PFSK-1 (cell line): ENCODE measurements at regions not wholly inside any gene's neighbourhood (a gene's known extent, or its start where the extent isn't known, plus 50 kb on each side); places are given as distances from the start of the nearest gene placed in this dataset.

Experiments used
- POLR2AphosphoS5 ChIP-seq: IDR thresholded peaks from 2 replicates; pipeline ENCODE4 v1.6.1; 2012; ENCODE audit warnings: low read depth, mild to moderate bottlenecking, control low read depth, low read length, moderate library complexity
- REST ChIP-seq, 2 experiments: IDR thresholded peaks; 2 replicates each; pipeline versions ENCODE4 v1.6.1 to v1.8.0; 2011 to 2012; ENCODE audit warnings: low read depth in 2 of 2, low read length in 2 of 2, control low read depth in 1 of 2, inconsistent platforms in 1 of 2, mild to moderate bottlenecking in 1 of 2, moderate library complexity in 1 of 2; ENCODE audit not compliant: insufficient read depth in 1 of 2
- TAF1 ChIP-seq: IDR thresholded peaks from 2 replicates; pipeline ENCODE4 v1.6.1; 2012; ENCODE audit warnings: low read length, control low read depth, borderline replicate concordance; ENCODE audit not compliant: insufficient read depth

GRCh38 chr12:97877404-97877803, 414.8 kb downstream of the RMST start:
- no peak for TF ChIP-seq TAF1
- no peak for TF ChIP-seq POLR2AphosphoS5
- no peak for TF ChIP-seq REST (IDR thresholded peaks at IDR 0.05; ENCODE audit: insufficient read depth in 1 of 2, low read depth in 2 of 2, low read length in 2 of 2)
